ENCODE measurements at regions not wholly inside any gene's neighbourhood (a gene's known extent, or its start where the extent isn't known, plus 50 kb on each side); places are given as distances from the start of the nearest gene placed in this dataset.

DNA sequence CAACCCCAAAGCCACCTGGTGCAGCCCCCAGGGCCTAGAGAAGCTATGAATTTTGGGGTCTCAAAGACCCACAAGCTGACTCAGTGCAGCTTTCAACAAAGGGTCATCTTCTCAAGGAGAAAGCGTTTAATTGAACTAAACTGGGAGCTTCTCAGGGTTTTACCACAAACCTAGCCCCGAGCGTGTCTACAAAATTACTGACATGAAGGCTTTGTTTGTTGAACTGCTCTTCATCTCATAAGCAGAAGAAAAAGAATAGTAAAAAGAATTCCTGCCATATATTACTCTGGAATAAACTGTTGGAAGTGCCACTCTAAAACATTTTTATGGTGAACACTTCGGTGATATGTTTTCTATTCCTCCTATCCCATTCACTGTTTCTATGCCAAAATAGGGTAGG is 50.8 kb upstream of the INCENP start:
- Histone ChIP-seq H3K27me3 (ENCODE audit: control insufficient read depth, insufficient read depth, low read length) (peaks cover 3% of the 10 kb centered on the region), H3K4me1 (ENCODE audit: control insufficient read depth, insufficient read depth, low read length) (no peaks in the 10 kb centered on the region), H3K9ac (ENCODE audit: low read depth, low read length) (no peak overlapping the region), H3K36me3 (ENCODE audit: insufficient read depth, low read length) (no peaks in the 10 kb centered on the region), H3K4me2 (ENCODE audit: low read length) (no peak overlapping the region), H3K9me3 (replicated peaks; ENCODE audit: low read length) (no peaks in the 10 kb centered on the region), H3K4me3 (ENCODE audit: low read length) (no peak overlapping the region)

DNA sequence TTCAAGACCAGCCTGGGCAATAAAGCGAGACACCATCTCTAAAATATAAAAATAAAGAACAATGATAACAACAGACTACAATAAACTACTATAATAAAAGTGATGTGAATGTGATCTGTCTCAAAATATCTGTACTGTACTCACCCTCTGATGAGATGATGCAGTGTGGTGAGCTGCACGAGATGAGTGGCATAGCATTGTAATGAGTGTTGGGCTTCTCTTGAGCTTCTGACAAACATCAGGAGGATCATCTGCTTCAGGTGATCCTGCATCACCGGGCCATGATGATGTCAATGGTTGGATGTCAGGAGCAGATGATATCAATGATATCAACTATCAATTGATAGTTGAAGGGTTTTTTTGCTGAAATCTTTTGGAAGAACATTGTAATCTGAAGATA is 52.4 kb upstream of the INCENP start:
- Histone ChIP-seq H3K9ac (ENCODE audit: low read depth, low read length) (no peak overlapping the region), H3K4me1 (ENCODE audit: control insufficient read depth, insufficient read depth, low read length) (no peaks in the 10 kb centered on the region), H3K36me3 (ENCODE audit: insufficient read depth, low read length) (no peaks in the 10 kb centered on the region), H3K4me3 (ENCODE audit: low read length) (no peak overlapping the region), H3K9me3 (replicated peaks; ENCODE audit: low read length) (no peaks in the 10 kb centered on the region), H3K27me3 (ENCODE audit: control insufficient read depth, insufficient read depth, low read length) (peaks cover 3% of the 10 kb centered on the region), H3K4me2 (ENCODE audit: low read length) (no peak overlapping the region)

DNA sequence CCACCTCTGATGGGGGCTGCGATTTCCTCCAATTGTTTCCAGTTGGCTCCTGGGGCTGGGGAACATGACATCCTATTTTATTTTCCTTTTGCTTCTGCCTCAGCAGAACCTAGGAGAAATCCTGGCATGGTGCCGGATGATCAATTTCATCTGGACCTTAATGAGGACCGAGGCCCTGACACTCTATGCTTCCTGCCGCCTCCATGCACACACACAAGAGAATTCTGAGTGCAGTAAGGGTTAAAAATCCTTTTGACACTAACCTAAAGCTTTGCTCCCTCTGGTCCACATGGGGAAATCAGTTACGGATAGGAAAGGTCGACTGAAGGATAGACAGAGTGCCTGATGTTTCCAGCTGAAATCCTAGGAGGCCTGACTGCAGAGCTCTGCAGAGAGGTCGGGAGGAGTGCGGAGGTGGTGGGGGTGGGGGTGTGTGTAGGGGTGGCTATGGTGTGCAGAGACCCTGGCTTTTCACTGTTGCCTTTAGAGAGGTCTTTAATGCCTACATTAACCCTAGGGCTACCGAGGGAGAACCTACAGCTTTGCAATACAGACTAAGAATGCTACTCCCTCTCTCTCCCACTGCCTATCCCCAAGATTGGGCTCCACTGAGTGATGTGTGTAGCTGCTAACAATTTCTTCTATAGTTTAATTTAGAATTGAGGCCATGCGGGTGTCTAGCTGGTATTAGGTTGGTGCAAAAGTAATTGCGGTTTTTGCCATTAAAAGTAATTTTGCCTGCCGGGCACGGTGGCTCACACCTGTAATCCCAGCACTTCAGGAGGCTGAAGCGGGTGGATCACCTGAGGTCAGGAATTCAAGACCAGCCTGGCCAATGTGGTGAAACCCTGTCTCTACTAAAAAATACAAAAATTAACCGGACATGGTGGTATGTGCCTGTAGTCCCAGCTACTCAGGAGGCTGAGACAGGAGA is 53.6 kb upstream of the INCENP start:
- no peak overlapping the region for H3K4me2 ChIP-seq (ENCODE audit: low read length)
- H3K9ac ChIP-seq (ENCODE audit: low read depth, low read length) = no peak overlapping the region
- no peaks in the 10 kb centered on the region for H3K4me1 ChIP-seq (ENCODE audit: control insufficient read depth, insufficient read depth, low read length)
- H3K4me3 ChIP-seq (ENCODE audit: low read length) = no peak overlapping the region
- H3K9me3 ChIP-seq (replicated peaks; ENCODE audit: low read length) = no peaks in the 10 kb centered on the region
- peaks cover 3% of the 10 kb centered on the region for H3K27me3 ChIP-seq (ENCODE audit: control insufficient read depth, insufficient read depth, low read length)
- H3K36me3 ChIP-seq (ENCODE audit: insufficient read depth, low read length) = no peaks in the 10 kb centered on the region

DNA sequence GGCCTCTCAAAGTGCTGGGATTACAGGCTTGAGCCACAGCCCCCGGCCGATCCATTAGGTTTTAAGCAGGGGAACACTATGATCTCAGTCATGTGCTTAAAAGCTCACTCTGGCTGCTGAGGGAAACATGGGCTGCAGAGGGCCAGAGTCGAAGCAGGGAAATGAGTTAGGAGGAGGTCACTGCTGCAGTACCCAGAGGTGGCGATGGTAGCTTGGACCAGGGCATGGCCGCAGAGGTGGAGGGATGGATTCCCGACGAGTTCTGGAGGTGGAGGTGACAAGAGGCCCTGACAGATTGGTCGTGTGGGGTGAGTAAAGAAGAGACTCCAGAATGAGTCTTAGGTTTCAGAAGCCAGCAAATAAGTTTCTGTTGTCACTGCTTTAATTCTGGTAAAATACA is 54.4 kb upstream of the INCENP start:
- H3K4me2 ChIP-seq (ENCODE audit: low read length) = no peak overlapping the region
- no peaks in the 10 kb centered on the region for H3K4me1 ChIP-seq (ENCODE audit: control insufficient read depth, insufficient read depth, low read length)
- peaks cover 3% of the 10 kb centered on the region for H3K27me3 ChIP-seq (ENCODE audit: control insufficient read depth, insufficient read depth, low read length)
- H3K9ac ChIP-seq (ENCODE audit: low read depth, low read length) = no peak overlapping the region
- no peak overlapping the region for H3K4me3 ChIP-seq (ENCODE audit: low read length)
- H3K9me3 ChIP-seq (replicated peaks; ENCODE audit: low read length) = no peaks in the 10 kb centered on the region
- no peaks in the 10 kb centered on the region for H3K36me3 ChIP-seq (ENCODE audit: insufficient read depth, low read length)

DNA sequence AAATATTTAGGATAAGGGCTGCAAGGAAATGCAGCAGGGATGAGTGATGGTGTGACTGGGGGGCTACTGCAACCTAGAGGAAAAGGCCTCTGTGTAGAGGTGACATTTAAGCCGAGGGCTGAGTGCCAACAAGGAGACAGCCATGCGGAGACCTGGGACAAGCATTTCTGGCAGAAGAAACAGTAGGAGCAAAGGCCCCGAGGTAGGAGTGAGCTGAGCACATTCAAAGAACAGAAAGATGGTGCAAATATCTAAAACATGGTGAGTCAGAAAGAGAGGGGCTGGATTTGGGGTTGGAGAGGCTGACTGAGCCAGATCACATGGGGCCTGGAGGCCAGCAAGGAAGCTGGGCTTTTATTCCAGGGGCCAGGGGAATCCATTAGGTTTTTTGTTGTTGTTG is 55.1 kb upstream of the INCENP start:
- H3K4me2 ChIP-seq (ENCODE audit: low read length) = no peak overlapping the region
- H3K4me1 ChIP-seq (ENCODE audit: control insufficient read depth, insufficient read depth, low read length) = no peaks in the 10 kb centered on the region
- no peaks in the 10 kb centered on the region for H3K36me3 ChIP-seq (ENCODE audit: insufficient read depth, low read length)
- H3K27me3 ChIP-seq (ENCODE audit: control insufficient read depth, insufficient read depth, low read length) = peaks cover 3% of the 10 kb centered on the region
- no peak overlapping the region for H3K4me3 ChIP-seq (ENCODE audit: low read length)
- no peak overlapping the region for H3K9ac ChIP-seq (ENCODE audit: low read depth, low read length)
- H3K9me3 ChIP-seq (replicated peaks; ENCODE audit: low read length) = no peaks in the 10 kb centered on the region

DNA sequence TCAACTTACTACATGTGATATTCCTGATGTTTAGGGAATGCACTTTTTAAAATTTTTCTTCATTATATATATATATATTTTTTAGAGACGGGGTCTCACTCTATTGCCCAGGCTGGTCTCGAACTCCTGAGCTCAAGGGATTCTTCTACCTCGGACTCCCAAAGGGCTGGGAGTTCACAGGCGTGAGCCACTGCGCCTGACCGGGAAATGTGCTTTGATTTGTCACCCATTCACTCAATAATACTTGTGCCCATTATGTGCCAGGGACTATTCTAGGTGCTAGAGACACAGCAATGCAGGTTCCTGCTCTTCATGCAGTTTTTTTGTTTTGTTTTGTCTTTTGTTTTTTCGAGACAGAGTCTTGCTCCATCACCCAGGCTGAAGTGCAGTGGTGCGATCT is 56.1 kb upstream of the INCENP start:
- no peaks in the 10 kb centered on the region for H3K9me3 ChIP-seq (replicated peaks; ENCODE audit: low read length)
- no peak overlapping the region for H3K4me2 ChIP-seq (ENCODE audit: low read length)
- H3K9ac ChIP-seq (ENCODE audit: low read depth, low read length) = no peak overlapping the region
- no peaks in the 10 kb centered on the region for H3K36me3 ChIP-seq (ENCODE audit: insufficient read depth, low read length)
- no peaks in the 10 kb centered on the region for H3K4me1 ChIP-seq (ENCODE audit: control insufficient read depth, insufficient read depth, low read length)
- no peak overlapping the region for H3K4me3 ChIP-seq (ENCODE audit: low read length)
- H3K27me3 ChIP-seq (ENCODE audit: control insufficient read depth, insufficient read depth, low read length) = peaks cover 3% of the 10 kb centered on the region

DNA sequence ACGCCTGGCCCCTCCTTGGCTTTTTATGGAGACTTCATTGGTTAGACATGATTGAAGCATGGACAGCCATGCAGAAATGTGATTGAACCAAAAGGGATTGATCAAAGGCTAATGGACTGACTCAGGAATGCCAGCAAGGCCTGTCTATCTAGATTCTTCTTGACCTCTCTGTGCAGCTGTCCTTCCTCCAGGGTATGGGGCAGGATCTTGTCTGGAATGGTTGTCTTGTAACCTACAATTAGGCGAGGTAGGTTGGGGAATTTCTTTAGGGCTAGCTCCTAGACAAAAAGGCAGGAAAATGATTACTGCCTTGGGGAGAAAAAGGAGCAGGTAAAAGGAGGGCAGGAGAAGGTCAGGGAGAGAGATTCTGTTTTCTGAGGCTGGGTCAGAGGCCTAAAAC is 59.6 kb upstream of the INCENP start:
- H3K36me3 ChIP-seq (ENCODE audit: insufficient read depth, low read length) = no peaks in the 10 kb centered on the region
- no peak overlapping the region for H3K4me2 ChIP-seq (ENCODE audit: low read length)
- H3K27me3 ChIP-seq (ENCODE audit: control insufficient read depth, insufficient read depth, low read length) = peaks cover 3% of the 10 kb centered on the region
- H3K9ac ChIP-seq (ENCODE audit: low read depth, low read length) = no peak overlapping the region
- H3K4me3 ChIP-seq (ENCODE audit: low read length) = no peak overlapping the region
- no peaks in the 10 kb centered on the region for H3K9me3 ChIP-seq (replicated peaks; ENCODE audit: low read length)
- no peaks in the 10 kb centered on the region for H3K4me1 ChIP-seq (ENCODE audit: control insufficient read depth, insufficient read depth, low read length)

DNA sequence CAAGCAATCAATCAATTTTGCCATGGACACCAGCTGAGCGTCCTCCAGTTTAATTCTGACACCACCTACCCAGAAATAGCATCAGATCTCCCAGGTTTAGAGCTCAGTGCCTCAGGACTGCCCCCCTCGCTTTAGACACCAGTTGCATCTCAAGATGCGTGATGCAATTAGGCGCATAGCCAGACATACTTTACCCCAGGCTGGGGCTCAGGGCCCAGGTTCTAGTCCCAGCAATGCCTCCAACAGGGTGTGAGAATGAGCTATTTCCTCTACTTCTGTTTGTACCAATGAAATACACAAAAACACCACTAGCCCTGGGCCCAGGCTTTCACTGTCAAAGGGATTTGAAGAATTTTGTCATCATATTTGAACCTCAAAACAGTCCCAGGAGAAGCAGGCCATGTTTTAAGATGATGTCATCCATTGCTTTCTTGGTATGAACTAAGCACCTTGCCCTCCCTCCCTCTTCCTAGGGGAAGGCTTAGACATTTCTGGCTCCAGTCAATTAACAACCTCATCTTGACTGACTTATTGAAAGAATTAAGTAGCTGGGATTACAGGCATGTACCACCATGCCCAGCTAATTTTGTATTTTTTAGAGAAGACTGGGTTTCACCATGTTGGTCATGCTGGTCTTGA is 61.5 kb upstream of the INCENP start:
- Histone ChIP-seq H3K4me1 (ENCODE audit: control insufficient read depth, insufficient read depth, low read length) (no peaks in the 10 kb centered on the region), H3K9me3 (replicated peaks; ENCODE audit: low read length) (no peaks in the 10 kb centered on the region), H3K4me2 (ENCODE audit: low read length) (no peak overlapping the region), H3K4me3 (ENCODE audit: low read length) (no peak overlapping the region), H3K36me3 (ENCODE audit: insufficient read depth, low read length) (no peaks in the 10 kb centered on the region), H3K27me3 (ENCODE audit: control insufficient read depth, insufficient read depth, low read length) (no peaks in the 10 kb centered on the region), H3K9ac (ENCODE audit: low read depth, low read length) (no peak overlapping the region)

DNA sequence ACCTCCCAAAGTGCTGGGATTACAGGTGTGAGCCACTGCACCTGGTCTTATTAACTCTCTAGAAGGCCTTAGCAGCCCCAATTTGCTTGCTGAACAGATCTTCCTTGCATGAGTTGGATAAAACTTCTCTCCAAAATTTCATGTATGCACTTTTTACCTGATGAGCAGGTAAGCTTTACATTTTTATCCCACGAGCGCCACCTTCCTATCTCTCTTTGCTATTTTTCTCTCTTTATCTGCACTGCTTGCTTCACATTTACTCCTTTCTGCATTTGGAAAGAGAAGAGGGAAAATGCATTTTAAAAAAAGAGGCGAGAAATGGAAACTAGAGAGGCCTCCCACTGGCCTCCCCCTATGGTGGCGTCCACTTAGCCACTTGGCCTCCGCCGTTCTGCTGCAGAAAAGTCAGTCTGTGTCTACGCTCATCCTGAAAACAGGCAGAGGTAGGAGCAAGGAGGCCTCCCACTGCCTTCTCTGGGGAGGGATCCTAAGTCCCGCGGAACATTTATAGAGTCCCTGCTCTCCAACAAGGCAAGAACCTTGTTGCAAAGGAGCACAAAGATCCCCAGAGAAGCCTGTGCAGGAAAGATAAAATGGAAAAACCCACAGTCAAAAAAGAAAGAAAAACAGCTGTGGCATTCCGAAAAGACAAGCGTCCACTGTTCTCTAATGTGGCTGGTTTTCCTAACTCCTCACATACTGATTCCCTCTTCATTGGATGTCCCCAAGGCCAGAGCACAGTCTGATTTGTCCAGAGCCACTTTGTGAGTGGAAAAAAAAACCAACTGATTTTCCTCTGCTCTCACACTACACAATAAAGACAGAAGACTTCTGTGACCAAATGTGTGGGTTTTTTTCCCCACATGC is 62.2 kb upstream of the INCENP start:
- no peak overlapping the region for H3K4me2 ChIP-seq (ENCODE audit: low read length)
- no peak overlapping the region for H3K4me3 ChIP-seq (ENCODE audit: low read length)
- H3K4me1 ChIP-seq (ENCODE audit: control insufficient read depth, insufficient read depth, low read length) = no peaks in the 10 kb centered on the region
- H3K27me3 ChIP-seq (ENCODE audit: control insufficient read depth, insufficient read depth, low read length) = no peaks in the 10 kb centered on the region
- no peaks in the 10 kb centered on the region for H3K9me3 ChIP-seq (replicated peaks; ENCODE audit: low read length)
- no peak overlapping the region for H3K9ac ChIP-seq (ENCODE audit: low read depth, low read length)
- H3K36me3 ChIP-seq (ENCODE audit: insufficient read depth, low read length) = no peaks in the 10 kb centered on the region

DNA sequence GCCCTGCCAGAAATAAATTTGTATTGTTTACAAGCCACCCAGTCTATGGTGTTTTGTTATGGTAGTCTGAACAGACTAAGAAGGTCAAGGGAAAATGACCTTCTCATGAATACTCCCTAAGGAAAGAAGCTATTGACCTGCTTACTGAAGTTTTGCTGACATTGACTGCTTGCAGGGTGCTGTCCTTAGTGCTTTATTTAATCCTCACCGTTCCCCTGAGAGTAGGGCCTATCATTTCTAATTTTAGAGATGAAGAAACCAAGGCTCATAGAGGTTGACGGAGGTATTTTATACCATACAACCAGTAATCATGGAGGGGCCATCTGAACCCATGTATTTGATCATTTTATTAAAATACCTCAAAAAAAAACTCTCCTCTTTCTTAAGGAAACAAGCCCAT is 66.7 kb upstream of the INCENP start:
- Histone ChIP-seq H3K9ac (ENCODE audit: low read depth, low read length) (no peak overlapping the region), H3K27me3 (ENCODE audit: control insufficient read depth, insufficient read depth, low read length) (peaks cover 8% of the 10 kb centered on the region), H3K4me2 (ENCODE audit: low read length) (no peak overlapping the region), H3K4me3 (ENCODE audit: low read length) (no peak overlapping the region), H3K9me3 (replicated peaks; ENCODE audit: low read length) (no peaks in the 10 kb centered on the region), H3K36me3 (ENCODE audit: insufficient read depth, low read length) (no peaks in the 10 kb centered on the region), H3K4me1 (ENCODE audit: control insufficient read depth, insufficient read depth, low read length) (no peaks in the 10 kb centered on the region)

DNA sequence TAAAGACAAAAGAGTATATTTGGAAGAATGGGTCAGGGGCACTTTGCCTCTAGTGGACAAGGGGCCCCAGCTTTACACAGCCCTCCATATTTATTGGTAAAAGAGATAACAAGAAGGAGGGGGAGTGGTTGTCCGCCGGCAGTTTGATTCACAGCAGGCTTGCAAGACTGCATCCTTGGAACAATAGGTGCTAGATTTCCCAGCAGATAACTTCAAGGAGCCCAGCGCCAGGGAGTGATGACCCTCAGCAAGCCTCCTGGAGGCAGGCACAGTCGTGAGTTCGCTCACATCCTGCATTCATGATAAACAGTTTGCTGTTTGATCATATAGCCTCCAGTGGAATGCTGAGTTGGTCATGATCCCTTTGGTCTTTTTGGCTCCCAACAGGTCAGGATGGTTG is 67.8 kb upstream of the INCENP start:
- peaks cover 19% of the 10 kb centered on the region for H3K27me3 ChIP-seq (ENCODE audit: control insufficient read depth, insufficient read depth, low read length)
- no peak overlapping the region for H3K9ac ChIP-seq (ENCODE audit: low read depth, low read length)
- H3K4me3 ChIP-seq (ENCODE audit: low read length) = no peak overlapping the region
- no peaks in the 10 kb centered on the region for H3K36me3 ChIP-seq (ENCODE audit: insufficient read depth, low read length)
- H3K4me1 ChIP-seq (ENCODE audit: control insufficient read depth, insufficient read depth, low read length) = no peaks in the 10 kb centered on the region
- no peaks in the 10 kb centered on the region for H3K9me3 ChIP-seq (replicated peaks; ENCODE audit: low read length)
- H3K4me2 ChIP-seq (ENCODE audit: low read length) = no peak overlapping the region

Data from skeletal muscle satellite cell (primary cell).